Ovary (tissue), 7 donors: ENCODE measurements at regions not wholly inside any gene's neighbourhood (a gene's known extent, or its start where the extent isn't known, plus 50 kb on each side); places are given as distances from the start of the nearest gene placed in this dataset.
"Not testable (repeated sequence)": the region's sequence is repeated elsewhere in the genome, so short reads cannot be mapped to it uniquely, and the experiment has no call there.

Experiments
- DNase-seq, 5 donors: peaks; one replicate each; pipeline ENCODE4 v3.0.0-alpha.2; 2019 to 2020
- H3K27ac ChIP-seq, 2 donors: fragments of 200-600 bp; one replicate each; pipeline versions ENCODE4 v1.5.1 to v1.8.0; 2019 to 2022
- H3K27me3 ChIP-seq: fragments of 200-600 bp; one replicate; pipeline ENCODE4 v1.8.0; 2022
- H3K36me3 ChIP-seq: fragments of 200-600 bp; sonication (generic); one replicate; pipeline ENCODE4 v1.5.1; 2019
- H3K4me1 ChIP-seq: one replicate; pipeline ENCODE4 v1.8.1; 2013; ENCODE audit warnings: mild to moderate bottlenecking, moderate library complexity; ENCODE audit not compliant: insufficient read depth
- H3K4me3 ChIP-seq: fragments of 200-600 bp; sonication (generic); one replicate; pipeline ENCODE4 v1.5.1; 2017
- H3K9me3 ChIP-seq, 2 donors: fragments of 200-600 bp in 1 of 2; sonication (generic) in 1 of 2; one replicate each; pipeline versions ENCODE4 v1.5.1 to v1.8.1; 2013 to 2019; ENCODE audit warnings: mild to moderate bottlenecking in 1 of 2, moderate library complexity in 1 of 2
- EP300 ChIP-seq: sonication (generic); formaldehyde crosslinking; IDR thresholded peaks from one replicate; pipeline ENCODE4 v1.6.1; 2017; ENCODE audit warnings: antibody characterized with exemption
- POLR2A ChIP-seq: fragments of 450-650 bp; IDR thresholded peaks from one replicate; pipeline ENCODE4 v1.6.1; 2017; ENCODE audit warnings: antibody characterized with exemption, mild to moderate bottlenecking, moderate library complexity
- WGBS, 3 donors: extraction: QIAGEN DNeasy Blood & Tissue Kit in 1 of 3; methylation state at CpG; one replicate each; pipeline versions ENCODE4 v1.1.5 to v1.1.7; 2013 to 2017; 5-methylcytosine and 5-hydroxymethylcytosine counted together
- intact Hi-C, 4 donors: fragments of 100-400 bp; cut with DNase I; formaldehyde crosslinking; loops; one replicate each; pipeline versions ENCODE4 v1.11.0 to v1.15.1; 2022 to 2023
- TF ChIP-seq, protein P1 (sequence below), 3 donors: fragments of 450-650 bp in 2 of 3; fragments of 200-600 bp in 1 of 3; IDR thresholded peaks; one replicate each; pipeline versions ENCODE4 v1.5.1 to v1.8.0; 2016 to 2022; ENCODE audit warnings: antibody characterized with exemption in 3 of 3, mild to moderate bottlenecking in 1 of 3
- donor health status: DM: no; HTN: no; CAD: no; lungs with moderate emphysema.
- donor health status: DM: no; HTN: no; CAD: no.
- donor health status: Bipolar disorder and iron deficiency.
- donor health status: DM: no; HTN: no; CAD: no.
- donor health status: DM: yes; HTN: yes; CAD: no.

DNA sequence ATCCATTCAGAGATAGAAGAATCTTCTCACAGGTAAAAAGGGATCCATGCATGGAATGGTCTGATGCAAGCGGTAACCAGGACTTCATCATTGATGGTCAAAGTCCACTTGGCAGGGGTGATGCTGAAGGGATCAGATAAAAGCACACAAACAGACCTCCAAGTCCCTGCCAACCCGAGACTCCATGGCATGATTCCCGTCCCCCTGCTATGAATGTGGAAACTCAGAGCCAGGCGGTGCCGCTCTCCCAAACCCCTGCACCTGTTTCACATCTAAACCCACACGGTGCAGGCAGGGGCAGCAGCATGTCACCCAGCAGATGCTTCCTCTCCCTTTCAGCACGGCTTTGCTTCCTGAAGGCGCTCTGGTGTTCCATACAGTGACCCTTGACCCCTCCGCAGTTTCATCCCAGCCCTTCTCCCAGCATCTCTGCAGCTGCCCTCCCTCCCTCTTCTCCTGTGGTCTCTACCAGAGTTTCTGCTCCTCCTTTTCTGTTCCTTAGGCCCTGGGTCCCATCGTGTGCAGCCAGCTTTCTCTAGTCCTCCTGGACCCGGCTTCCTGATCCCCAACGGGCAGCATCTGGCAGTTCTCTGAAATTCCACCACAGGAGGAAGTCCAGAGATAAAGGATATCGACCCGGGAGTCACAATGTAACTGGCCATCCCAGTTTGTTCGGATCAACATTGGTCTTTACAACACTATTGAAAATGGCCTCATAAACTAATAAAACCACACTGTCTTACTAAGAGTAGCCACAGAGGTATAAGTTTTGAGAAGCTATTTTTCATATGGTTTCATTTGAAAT lies 235.0 kb downstream of the TTLL2 start:
- 74 to 80% (median 79%) methylated on average over 15 of the region's 15 CpGs for WGBS, 3 donors
- Histone ChIP-seq H3K27ac (no peak overlapping the region), H3K9me3 (no peaks in the 10 kb centered on the region), H3K4me3 (no peak overlapping the region), H3K36me3 (no peaks in the 10 kb centered on the region), H3K4me1 (peaks cover 6% of the 10 kb centered on the region), H3K27me3 (no peaks in the 10 kb centered on the region)
- no peak for DNase-seq
- intact Hi-C loops = no loop called here
- TF ChIP-seq, protein P1, sequence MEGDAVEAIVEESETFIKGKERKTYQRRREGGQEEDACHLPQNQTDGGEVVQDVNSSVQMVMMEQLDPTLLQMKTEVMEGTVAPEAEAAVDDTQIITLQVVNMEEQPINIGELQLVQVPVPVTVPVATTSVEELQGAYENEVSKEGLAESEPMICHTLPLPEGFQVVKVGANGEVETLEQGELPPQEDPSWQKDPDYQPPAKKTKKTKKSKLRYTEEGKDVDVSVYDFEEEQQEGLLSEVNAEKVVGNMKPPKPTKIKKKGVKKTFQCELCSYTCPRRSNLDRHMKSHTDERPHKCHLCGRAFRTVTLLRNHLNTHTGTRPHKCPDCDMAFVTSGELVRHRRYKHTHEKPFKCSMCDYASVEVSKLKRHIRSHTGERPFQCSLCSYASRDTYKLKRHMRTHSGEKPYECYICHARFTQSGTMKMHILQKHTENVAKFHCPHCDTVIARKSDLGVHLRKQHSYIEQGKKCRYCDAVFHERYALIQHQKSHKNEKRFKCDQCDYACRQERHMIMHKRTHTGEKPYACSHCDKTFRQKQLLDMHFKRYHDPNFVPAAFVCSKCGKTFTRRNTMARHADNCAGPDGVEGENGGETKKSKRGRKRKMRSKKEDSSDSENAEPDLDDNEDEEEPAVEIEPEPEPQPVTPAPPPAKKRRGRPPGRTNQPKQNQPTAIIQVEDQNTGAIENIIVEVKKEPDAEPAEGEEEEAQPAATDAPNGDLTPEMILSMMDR (IDR thresholded peaks at IDR 0.05) = no peak

DNA sequence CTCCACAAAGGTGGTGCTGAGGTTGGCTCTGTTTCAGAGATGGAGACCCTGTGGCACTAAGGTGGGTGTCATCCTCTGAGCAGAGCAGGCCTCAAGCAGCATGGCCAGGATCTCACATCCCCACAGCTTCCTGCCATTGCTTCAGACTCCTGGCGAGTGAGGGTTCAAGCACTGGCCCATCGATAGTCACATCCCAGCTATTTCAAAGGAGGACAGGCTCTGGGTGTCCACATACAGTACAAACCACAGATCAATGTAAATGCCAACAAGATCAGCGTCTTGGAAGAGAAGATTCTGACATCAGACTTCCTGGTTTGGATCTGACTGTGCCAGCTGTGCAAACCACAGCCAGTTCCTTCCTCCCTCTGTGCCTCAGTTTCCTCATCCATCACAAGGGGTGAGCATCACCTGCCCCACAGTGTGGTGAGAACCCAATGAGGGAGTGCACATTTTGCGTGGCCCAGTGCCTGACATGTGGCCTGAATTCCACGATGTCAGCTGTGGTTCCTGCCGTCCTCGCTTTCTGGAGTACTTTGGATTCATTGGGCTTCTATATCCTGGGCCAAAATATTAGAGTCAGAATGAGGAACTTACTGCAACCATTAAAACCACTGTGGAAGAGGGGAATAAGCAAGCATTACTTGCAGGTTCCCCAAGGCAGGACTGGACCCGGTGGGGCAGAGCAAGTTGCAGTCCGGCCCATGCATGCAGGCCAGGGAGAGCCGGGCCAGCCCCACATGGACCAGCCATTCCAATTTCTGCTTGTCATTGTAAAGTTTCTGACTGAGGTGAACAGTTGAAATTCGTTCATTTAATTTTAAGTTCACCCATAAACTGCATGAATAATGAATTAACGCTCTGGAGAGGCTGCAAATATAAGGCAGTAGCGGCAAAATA lies 236.0 kb downstream of the TTLL2 start:
- no peak for DNase-seq
- peaks cover 11% of the 10 kb centered on the region for H3K4me1 ChIP-seq
- 94 to 96% (median 96%) methylated on average over 13 of the region's 13 CpGs for WGBS, 3 donors
- H3K36me3 ChIP-seq = no peaks in the 10 kb centered on the region
- intact Hi-C loops = no loop called here
- no peaks in the 10 kb centered on the region for H3K27me3 ChIP-seq
- H3K9me3 ChIP-seq = no peaks in the 10 kb centered on the region
- no peak overlapping the region for H3K27ac ChIP-seq
- TF ChIP-seq POLR2A = no peak
- TF ChIP-seq, protein P1 (IDR thresholded peaks at IDR 0.05) = no peak
- no peak for TF ChIP-seq EP300
- H3K4me3 ChIP-seq = no peak overlapping the region

DNA sequence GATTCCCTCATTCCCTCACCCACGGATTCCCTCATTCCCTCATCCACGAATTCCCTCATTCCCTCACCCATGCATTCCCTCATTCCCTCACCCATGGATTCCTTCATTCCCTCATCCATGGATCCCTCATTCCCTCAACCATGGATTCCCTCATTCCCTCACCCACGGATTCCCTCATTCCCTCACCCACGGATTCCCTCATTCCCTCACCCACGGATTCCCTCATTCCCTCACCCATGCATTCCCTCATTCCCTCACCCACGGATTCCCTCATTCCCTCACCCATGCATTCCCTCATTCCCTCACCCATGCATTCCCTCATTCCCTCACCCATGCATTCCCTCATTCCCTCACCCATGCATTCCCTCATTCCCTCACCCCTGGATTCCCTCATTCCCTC lies 238.0 kb downstream of the TTLL2 start:
- WGBS, 3 donors = 67 to 78% methylated on average over 6 of the region's 6 CpGs; no CpG with 5 or more reads in 1 of the 3 donors
- intact Hi-C loops, H3K27ac ChIP-seq, DNase-seq, H3K27me3 ChIP-seq, H3K4me3 ChIP-seq, H3K9me3 ChIP-seq, H3K36me3 ChIP-seq: not testable (repeated sequence)
- peaks cover 16% of the 10 kb centered on the region for H3K4me1 ChIP-seq

DNA sequence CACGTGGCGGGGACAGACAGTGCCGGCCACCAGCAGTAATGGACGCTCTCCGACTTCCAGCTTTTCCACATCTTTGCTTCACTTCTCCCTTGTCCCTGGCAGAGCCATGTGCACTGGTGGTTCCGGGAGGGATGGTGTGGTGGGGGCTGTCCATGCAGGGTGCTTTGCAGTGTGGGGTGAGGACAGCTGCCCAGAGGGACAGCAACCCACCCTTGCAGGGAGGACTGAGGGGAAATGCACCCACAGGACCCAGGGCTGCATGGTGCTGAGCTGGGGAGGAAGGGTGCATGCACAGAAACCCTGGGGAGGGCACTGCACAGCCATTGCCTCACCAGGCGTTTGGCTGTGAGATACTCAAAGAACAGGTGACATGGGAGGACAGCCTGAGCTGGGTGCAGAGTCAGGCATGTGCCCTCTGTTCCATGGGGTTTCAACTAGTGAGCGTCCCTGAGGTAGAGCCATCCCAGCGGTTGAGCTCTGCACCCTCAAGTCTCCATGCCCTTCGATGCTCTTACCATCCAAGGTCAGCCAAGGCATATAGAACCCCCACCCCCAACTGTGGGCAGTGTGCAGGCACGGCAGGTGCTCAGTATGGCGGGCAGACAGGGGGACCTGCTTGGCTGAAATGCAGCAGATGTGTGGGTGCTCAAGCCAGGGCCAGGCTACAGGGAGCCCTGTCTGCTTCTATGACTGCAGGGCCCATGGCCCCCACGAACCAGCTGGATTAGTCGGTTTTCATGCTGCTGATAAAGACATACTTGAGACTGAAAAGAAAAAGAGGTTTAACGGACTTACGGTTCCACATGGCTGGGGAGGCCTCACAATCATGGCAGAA lies 239.7 kb downstream of the TTLL2 start:
- Histone ChIP-seq H3K9me3 (no peaks in the 10 kb centered on the region), H3K27ac (no peak overlapping the region), H3K4me3 (no peak overlapping the region), H3K27me3 (no peaks in the 10 kb centered on the region), H3K36me3 (no peaks in the 10 kb centered on the region), H3K4me1 (peaks cover 10% of the 10 kb centered on the region)
- TF ChIP-seq POLR2A = no peak
- no peak for TF ChIP-seq EP300
- TF ChIP-seq, protein P1 (IDR thresholded peaks at IDR 0.05) = no peak
- intact Hi-C loops = no loop called here
- WGBS, 3 donors = 86 to 96% (median 95%) methylated on average over 16 of the region's 16 CpGs
- no peak for DNase-seq
